Gastroesophageal sphincter (tissue), 4 donors: ENCODE measurements at regions not wholly inside any gene's neighbourhood (a gene's known extent, or its start where the extent isn't known, plus 50 kb on each side); places are given as distances from the start of the nearest gene placed in this dataset.

ENCODE experiments used
- ATAC-seq: fragments of 150-250 bp; one replicate; pipeline ENCODE4 v1.9.1; 2016; ENCODE audit warnings: mild to moderate bottlenecking, moderate library complexity
- H3K27ac ChIP-seq, 4 donors: fragments of 200-600 bp; sonication (generic) in 3 of 4; 1 replicate in 3 of 4; 2 replicates in 1 of 4; pipeline ENCODE4 v1.5.1; 2016 to 2019
- H3K27me3 ChIP-seq: fragments of 200-600 bp; sonication (generic); one replicate; pipeline ENCODE4 v1.5.1; 2019
- H3K36me3 ChIP-seq, 2 donors: fragments of 200-600 bp; sonication (generic); one replicate each; pipeline ENCODE4 v1.5.1; 2019; ENCODE audit warnings: control low read depth in 1 of 2
- H3K4me1 ChIP-seq, 3 donors: fragments of 200-600 bp; sonication (generic); 1 replicate in 2 of 3; 2 replicates in 1 of 3; pipeline ENCODE4 v1.5.1; 2016 to 2019; ENCODE audit warnings: control low read depth in 2 of 3
- H3K4me3 ChIP-seq, 2 donors: fragments of 200-600 bp; sonication (generic); one replicate each; pipeline ENCODE4 v1.5.1; 2019; ENCODE audit warnings: mild to moderate bottlenecking in 1 of 2, moderate library complexity in 1 of 2
- H3K9me3 ChIP-seq, 3 donors: fragments of 200-600 bp; sonication (generic); one replicate each; pipeline ENCODE4 v1.5.1; 2017 to 2019; ENCODE audit warnings: control low read depth in 2 of 3
- EP300 ChIP-seq: sonication (generic); formaldehyde crosslinking; IDR thresholded peaks from one replicate; pipeline ENCODE4 v1.6.1; 2017; ENCODE audit warnings: antibody characterized with exemption, mild to moderate bottlenecking
- POLR2A ChIP-seq, 2 donors: fragments of 450-650 bp; IDR thresholded peaks; one replicate each; pipeline ENCODE4 v1.6.1; 2017; ENCODE audit warnings: antibody characterized with exemption in 2 of 2, mild to moderate bottlenecking in 2 of 2, moderate library complexity in 1 of 2
- POLR2AphosphoS5 ChIP-seq: sonication (generic); formaldehyde crosslinking; IDR thresholded peaks from one replicate; pipeline ENCODE4 v1.6.1; 2017; ENCODE audit warnings: antibody characterized with exemption
- WGBS, 2 donors: methylation state at CpG; one replicate each; pipeline ENCODE4 v1.1.5; 2018; ENCODE audit warnings: low coverage in 1 of 2; 5-methylcytosine and 5-hydroxymethylcytosine counted together
- TF ChIP-seq, protein P1 (sequence below), 4 experiments: fragments of 200-600 bp in 2 of 4; fragments of 450-650 bp in 2 of 4; sonication (generic) in 1 of 4; IDR thresholded peaks; one replicate each; pipeline ENCODE4 v1.5.1; 2017 to 2019; ENCODE audit warnings: antibody characterized with exemption in 4 of 4, mild to moderate bottlenecking in 2 of 4, moderate library complexity in 2 of 4

DNA sequence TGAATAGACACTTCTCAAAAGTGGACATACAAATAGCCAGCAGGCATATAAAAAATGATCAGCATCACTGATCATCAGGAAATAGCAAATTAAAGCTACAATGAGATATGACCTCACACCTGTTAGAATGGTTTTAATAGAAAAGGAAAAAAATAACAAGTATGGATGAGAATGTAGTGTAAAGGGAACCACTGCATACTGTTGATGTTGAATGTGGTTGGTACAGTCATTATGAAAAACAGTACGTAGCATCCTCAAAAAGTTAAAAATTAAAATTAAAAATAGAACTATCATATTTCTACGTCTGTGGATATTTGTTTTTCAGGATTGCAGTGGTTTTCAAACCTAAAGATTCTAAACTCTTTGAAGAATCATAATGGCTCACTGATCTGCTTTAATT lies 215.1 kb upstream of the NREP start:
- no peak for ATAC-seq
- Histone ChIP-seq H3K4me3 (no peak overlapping the region), H3K36me3 (no peaks in the 10 kb centered on the region), H3K27ac (no peak overlapping the region), H3K27me3 (no peaks in the 10 kb centered on the region), H3K9me3 (no peaks in the 10 kb centered on the region), H3K4me1 (peaks cover 0 to 39% (median 5%) of the 10 kb centered on the region in 3 donors)
- no peak for TF ChIP-seq POLR2A (IDR thresholded peaks at IDR 0.05)
- no peak for TF ChIP-seq EP300
- TF ChIP-seq, protein P1, sequence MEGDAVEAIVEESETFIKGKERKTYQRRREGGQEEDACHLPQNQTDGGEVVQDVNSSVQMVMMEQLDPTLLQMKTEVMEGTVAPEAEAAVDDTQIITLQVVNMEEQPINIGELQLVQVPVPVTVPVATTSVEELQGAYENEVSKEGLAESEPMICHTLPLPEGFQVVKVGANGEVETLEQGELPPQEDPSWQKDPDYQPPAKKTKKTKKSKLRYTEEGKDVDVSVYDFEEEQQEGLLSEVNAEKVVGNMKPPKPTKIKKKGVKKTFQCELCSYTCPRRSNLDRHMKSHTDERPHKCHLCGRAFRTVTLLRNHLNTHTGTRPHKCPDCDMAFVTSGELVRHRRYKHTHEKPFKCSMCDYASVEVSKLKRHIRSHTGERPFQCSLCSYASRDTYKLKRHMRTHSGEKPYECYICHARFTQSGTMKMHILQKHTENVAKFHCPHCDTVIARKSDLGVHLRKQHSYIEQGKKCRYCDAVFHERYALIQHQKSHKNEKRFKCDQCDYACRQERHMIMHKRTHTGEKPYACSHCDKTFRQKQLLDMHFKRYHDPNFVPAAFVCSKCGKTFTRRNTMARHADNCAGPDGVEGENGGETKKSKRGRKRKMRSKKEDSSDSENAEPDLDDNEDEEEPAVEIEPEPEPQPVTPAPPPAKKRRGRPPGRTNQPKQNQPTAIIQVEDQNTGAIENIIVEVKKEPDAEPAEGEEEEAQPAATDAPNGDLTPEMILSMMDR (IDR thresholded peaks at IDR 0.05) = no peak
- no peak for TF ChIP-seq POLR2AphosphoS5
- WGBS, 2 donors = 96 to 100% methylated on average over 2 of the region's 2 CpGs

DNA sequence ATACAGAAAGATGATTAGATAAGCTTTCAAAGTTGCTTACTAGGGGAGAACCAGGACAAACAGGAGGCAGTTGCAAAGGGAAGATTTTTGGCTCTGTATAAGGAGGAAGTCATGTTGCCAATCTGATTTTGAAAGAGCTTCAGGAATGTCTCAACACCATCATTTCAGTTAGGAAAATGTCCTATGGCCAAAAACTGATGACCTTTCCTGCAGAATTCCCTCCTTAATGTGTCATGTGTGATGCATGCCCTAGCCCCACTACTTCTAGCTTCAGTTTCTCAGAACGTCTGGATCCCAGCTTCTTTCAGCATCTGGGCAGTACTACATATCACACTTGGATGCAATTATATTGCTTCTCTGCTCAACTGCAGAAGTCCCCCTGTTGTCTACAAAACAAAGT lies 211.5 kb upstream of the NREP start:
- no peaks in the 10 kb centered on the region for H3K36me3 ChIP-seq
- ATAC-seq = peak; percentile 80
- no peaks in the 10 kb centered on the region for H3K9me3 ChIP-seq
- 17 to 33% methylated on average over 1 of the region's 1 CpG for WGBS, 2 donors
- TF ChIP-seq POLR2AphosphoS5 = peak; percentile 48
- no peak for TF ChIP-seq POLR2A (IDR thresholded peaks at IDR 0.05)
- H3K4me3 ChIP-seq = no peak overlapping the region
- H3K4me1 ChIP-seq = peaks cover 0 to 7% (median 0%) of the 10 kb centered on the region in 3 donors
- H3K27me3 ChIP-seq = no peaks in the 10 kb centered on the region
- H3K27ac ChIP-seq = no peak overlapping the region

DNA sequence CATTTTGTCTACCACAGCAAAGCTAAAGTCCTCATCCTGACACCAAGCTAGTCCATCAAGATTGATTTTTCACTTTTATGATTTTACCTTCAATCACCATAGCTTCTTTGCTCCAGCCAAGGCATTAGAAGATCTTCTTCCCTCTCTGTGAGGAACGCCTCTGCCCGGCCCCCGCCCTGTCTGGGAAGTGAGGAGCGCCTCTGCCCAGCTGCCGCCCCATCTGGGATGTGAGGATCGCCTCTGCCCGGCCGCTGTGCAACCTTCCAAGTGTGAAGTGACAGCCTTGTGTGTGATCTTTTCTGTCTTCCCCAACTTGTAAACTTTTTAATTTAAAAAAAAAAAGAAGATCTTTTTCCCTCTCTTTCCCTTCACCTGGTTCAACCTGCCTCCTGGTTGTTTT lies 210.5 kb upstream of the NREP start:
- 100% methylated on average over 1 of the region's 8 CpGs; no CpG with 5 or more reads in 1 of the 2 donors for WGBS, 2 donors
- H3K27ac ChIP-seq = no peak overlapping the region

DNA sequence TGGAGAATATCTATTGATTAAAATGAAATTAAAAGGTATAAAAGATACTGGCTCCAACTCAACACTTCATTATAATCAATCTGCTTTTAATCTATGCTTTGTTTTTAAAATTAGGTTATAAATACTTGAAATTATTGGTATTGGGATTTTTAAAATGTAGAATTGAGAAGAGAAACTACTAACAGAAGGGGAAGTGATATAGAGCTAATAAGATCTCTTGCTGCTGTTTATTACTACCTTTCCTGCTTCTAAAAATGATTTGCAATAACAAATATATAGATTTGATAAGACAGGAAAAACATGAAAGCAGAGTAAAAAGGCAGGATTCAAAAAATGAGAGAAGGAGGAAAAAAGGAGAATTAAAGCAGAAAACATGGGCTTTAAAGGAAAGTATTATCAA lies 209.3 kb upstream of the NREP start:
- Histone ChIP-seq H3K36me3 (no peaks in the 10 kb centered on the region), H3K4me3 (no peak overlapping the region), H3K9me3 (peaks cover 0 to 3% (median 0%) of the 10 kb centered on the region in 3 donors), H3K4me1 (peaks cover 0 to 4% (median 0%) of the 10 kb centered on the region in 3 donors), H3K27me3 (no peaks in the 10 kb centered on the region), H3K27ac (no peak overlapping the region)
- TF ChIP-seq POLR2A (IDR thresholded peaks at IDR 0.05) (no peak), EP300 (no peak), POLR2AphosphoS5 (no peak)
- TF ChIP-seq, protein P1 (IDR thresholded peaks at IDR 0.05) = no peak
- ATAC-seq = no peak

More for the DNA sequence above, 210.5 kb upstream of the NREP start:
- no peak for ATAC-seq
- TF ChIP-seq POLR2AphosphoS5 (no peak), EP300 (no peak), POLR2A (IDR thresholded peaks at IDR 0.05) (no peak)
- TF ChIP-seq, protein P1 (IDR thresholded peaks at IDR 0.05) = no peak
- H3K9me3 ChIP-seq = peaks cover 0 to 3% (median 0%) of the 10 kb centered on the region in 3 donors
- H3K4me3 ChIP-seq = no peak overlapping the region
- no peaks in the 10 kb centered on the region for H3K27me3 ChIP-seq
- peaks cover 0 to 4% (median 0%) of the 10 kb centered on the region in 3 donors for H3K4me1 ChIP-seq
- no peaks in the 10 kb centered on the region for H3K36me3 ChIP-seq

DNA sequence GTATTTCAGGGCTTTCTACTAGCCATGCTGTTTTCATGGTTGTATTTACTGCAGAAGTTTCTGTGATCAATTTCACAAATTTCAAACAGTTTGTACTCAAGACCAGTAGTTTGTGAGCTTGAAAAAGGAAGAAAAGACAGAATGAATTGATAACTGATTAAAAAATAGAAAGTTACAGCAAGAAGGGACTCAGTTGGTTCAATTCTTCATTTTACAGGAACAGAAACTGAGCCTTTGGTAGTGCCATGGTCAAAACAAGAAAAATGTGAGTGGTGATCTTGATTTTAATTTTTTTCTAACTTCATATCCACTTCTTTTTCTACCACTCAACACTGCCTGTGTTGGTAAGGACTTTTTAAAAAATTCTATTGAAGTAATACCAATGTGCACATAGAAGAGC lies 206.6 kb upstream of the NREP start:
- no peaks in the 10 kb centered on the region for H3K27me3 ChIP-seq
- H3K4me1 ChIP-seq = peaks cover 0 to 1% (median 0%) of the 10 kb centered on the region in 3 donors
- H3K27ac ChIP-seq = no peak overlapping the region
- ATAC-seq = no peak
- H3K4me3 ChIP-seq = no peak overlapping the region
- H3K36me3 ChIP-seq = no peaks in the 10 kb centered on the region
- peaks cover 0 to 3% (median 0%) of the 10 kb centered on the region in 3 donors for H3K9me3 ChIP-seq
- TF ChIP-seq, protein P1 (IDR thresholded peaks at IDR 0.05) = no peak
- TF ChIP-seq POLR2AphosphoS5 (no peak), EP300 (no peak), POLR2A (IDR thresholded peaks at IDR 0.05) (no peak)
